SH-SY5Y (cell line): ENCODE measurements at regions not wholly inside any gene's neighbourhood (a gene's known extent, or its start where the extent isn't known, plus 50 kb on each side); places are given as distances from the start of the nearest gene placed in this dataset.

Experiments
- GATA2 ChIP-seq: IDR thresholded peaks from 2 replicates; pipeline ENCODE4 v1.6.1; 2011; ENCODE audit warnings: mild to moderate bottlenecking, low read depth, low read length
- GATA3 ChIP-seq: IDR thresholded peaks from 2 replicates; pipeline ENCODE4 v1.6.1; 2011; ENCODE audit warnings: low read depth, mild to moderate bottlenecking, low read length, moderate library complexity

GRCh38 chr14:71362282-71362681, 455.0 kb downstream of the PCNX1 start:
- TF ChIP-seq GATA2 (no peak), GATA3 (no peak)
